ENCODE measurements at regions not wholly inside any gene's neighbourhood (a gene's known extent, or its start where the extent isn't known, plus 50 kb on each side); places are given as distances from the start of the nearest gene placed in this dataset.

GRCh38 chr13:85362980-85363379, 436.2 kb downstream of the SLITRK6 start:
- TF ChIP-seq REST (IDR thresholded peaks at IDR 0.05; ENCODE audit: insufficient read depth in 1 of 2, low read depth in 2 of 2, low read length in 2 of 2) (no peak), POLR2AphosphoS5 (IDR thresholded peaks at IDR 0.05; ENCODE audit: low read depth, low read length) (no peak), SIN3A (IDR thresholded peaks at IDR 0.05; ENCODE audit: borderline replicate concordance, insufficient read depth, low read length) (no peak)
